ENCODE measurements at regions not wholly inside any gene's neighbourhood (a gene's known extent, or its start where the extent isn't known, plus 50 kb on each side); places are given as distances from the start of the nearest gene placed in this dataset.

DNA sequence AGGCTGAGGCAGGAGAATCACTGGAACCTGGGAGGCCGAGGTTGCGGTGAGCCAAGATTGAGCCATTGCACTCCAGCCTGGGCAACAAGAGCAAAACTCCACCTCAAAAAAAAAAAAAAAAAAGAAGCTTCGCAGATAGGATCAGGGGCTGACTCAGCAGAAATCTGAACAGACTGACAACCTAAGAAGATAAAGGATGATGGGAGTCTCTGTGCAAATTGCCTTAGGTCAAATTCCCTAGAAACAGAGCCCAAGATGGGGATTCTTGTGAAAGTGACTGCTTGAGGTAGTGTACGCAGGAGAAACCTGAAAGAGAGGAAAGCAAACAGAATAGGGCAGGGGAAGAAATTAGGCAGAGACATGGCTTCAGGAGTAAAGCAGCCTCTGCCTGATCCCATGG, 160.8 kb upstream of the LRIG1 start:
- Histone ChIP-seq H3K79me1 (ENCODE audit: low read depth, low read length) (no peaks in the 10 kb centered on the region), H3K4me3 (ENCODE audit: extremely low read depth in 1 of 4, insufficient read depth in 2 of 4, low read depth in 3 of 4, low read length in 4 of 4) (no peak overlapping the region), H2BK20ac (ENCODE audit: low read length) (no peak overlapping the region), H3K27ac (ENCODE audit: low read depth, low read length) (no peak overlapping the region), H2BK5ac (ENCODE audit: low read depth, low read length) (no peak overlapping the region), H2BK12ac (ENCODE audit: low read depth, low read length) (no peak overlapping the region), H4K91ac (replicated peaks; ENCODE audit: insufficient read length, low read length) (no peak overlapping the region), H3K18ac (ENCODE audit: extremely low read depth, low read length) (no peak overlapping the region), H3K56ac (replicated peaks; ENCODE audit: insufficient read length, low read depth, low read length) (no peak overlapping the region), H2AFZ (ENCODE audit: low read length) (0 out of 2 replicates have a peak overlapping the region, but pooled peaks have one; percentile 8), H3K23me2 (ENCODE audit: low read depth, low read length) (no peaks in the 10 kb centered on the region; the same call in 1 of the 2 replicates), H2AK5ac (ENCODE audit: low read depth, low read length) (no peak overlapping the region), H3K36me3 (ENCODE audit: control insufficient read depth in 2 of 4, insufficient read depth in 4 of 4, low read length in 3 of 4) (no peaks in the 10 kb centered on the region), H3K23ac (ENCODE audit: insufficient read length) (no peak overlapping the region), H2BK120ac (replicated peaks; ENCODE audit: low read depth, low read length) (no peak overlapping the region), H3K14ac (ENCODE audit: insufficient read length) (no peak overlapping the region), H4K5ac (ENCODE audit: insufficient read length, low read depth, low read length) (no peak overlapping the region), H3K9ac (replicated peaks in 1 of 4; ENCODE audit: extremely low read depth in 1 of 4, low read depth in 3 of 4, low read length in 3 of 4) (no peak overlapping the region), H3K27me3 (replicated peaks in 1 of 4; ENCODE audit: control insufficient read depth in 3 of 4, extremely low read depth in 1 of 4, insufficient read depth in 3 of 4, low read length in 3 of 4) (no peaks in the 10 kb centered on the region), H3K4ac (replicated peaks; ENCODE audit: insufficient read length, low read depth, low read length) (no peak overlapping the region), H3K4me2 (ENCODE audit: insufficient read depth in 1 of 2, low read depth in 2 of 2, low read length in 2 of 2) (no peak overlapping the region), H3K9me3 (ENCODE audit: insufficient read depth in 2 of 2, low read depth in 1 of 2, low read length in 1 of 2) (no peaks in the 10 kb centered on the region), H3K79me2 (ENCODE audit: control insufficient read depth in 1 of 2, insufficient read depth in 2 of 2, low read length in 2 of 2) (no peaks in the 10 kb centered on the region), H2BK15ac (ENCODE audit: low read length) (no peak overlapping the region), H4K20me1 (replicated peaks in 1 of 2; ENCODE audit: control insufficient read depth in 1 of 2, insufficient read depth in 2 of 2, low read length in 2 of 2) (no peaks in the 10 kb centered on the region), H3K4me1 (replicated peaks in 1 of 4; ENCODE audit: control insufficient read depth in 3 of 4, insufficient read depth in 4 of 4, low read length in 3 of 4) (no peaks in the 10 kb centered on the region), H4K8ac (ENCODE audit: extremely low read depth, insufficient read depth, low read length) (no peak overlapping the region)
- ChIA-PET POLR2A (ENCODE audit: partially characterized antibody) (interaction anchor here (1.0 kb wide), 1 partner anchor 85 kb away, joined by 3 read pairs; no protein-coding TSS in a partner anchor), CTCF (ENCODE audit: partially characterized antibody) (interaction anchor here (1.5 kb wide), 2 partner anchors 161 to 283 kb away, joined by 3 to 4 read pairs; no protein-coding TSS in a partner anchor)
- FAIRE-seq (no peak), DNase-seq (ENCODE audit: low read depth in 1 of 2, low spot score in 2 of 2) (no peak)
- TF ChIP-seq CBX5 (IDR thresholded peaks at IDR 0.05; ENCODE audit: low read depth, low read length) (no peak), MAFK (IDR thresholded peaks at IDR 0.05; ENCODE audit: low read depth, low read length) (peak; percentile 77), ASH2L (IDR thresholded peaks at IDR 0.05; ENCODE audit: low read length) (no peak), ZNF274 (IDR thresholded peaks at IDR 0.05; ENCODE audit: borderline replicate concordance, extremely low read depth, low read length) (no peak), BACH1 (IDR thresholded peaks at IDR 0.05; ENCODE audit: low read length) (peak; percentile 24; the same call in 1 of the 2 replicates)
- 96% methylated on average over 2 of the region's 4 CpGs; no CpG with 5 or more reads in 1 of the 2 experiments for WGBS, 2 experiments (ENCODE audit: extremely low coverage in 1 of 2, insufficient coverage in 1 of 2, insufficient read length in 1 of 2, insufficient replicate concordance in 2 of 2, low coverage in 1 of 2, low lambda C conversion rate in 2 of 2, missing lambda C conversion rate in 1 of 2)

All from H1 (cell line).